Forelimb muscle (tissue), 1 donor: ENCODE measurements at regions not wholly inside any gene's neighbourhood (a gene's known extent, or its start where the extent isn't known, plus 50 kb on each side); places are given as distances from the start of the nearest gene placed in this dataset.

Source experiments
- DNase-seq: peaks from one replicate; pipeline ENCODE4 v3.0.0-alpha.2; 2013; ENCODE audit warnings: low read depth

DNA sequence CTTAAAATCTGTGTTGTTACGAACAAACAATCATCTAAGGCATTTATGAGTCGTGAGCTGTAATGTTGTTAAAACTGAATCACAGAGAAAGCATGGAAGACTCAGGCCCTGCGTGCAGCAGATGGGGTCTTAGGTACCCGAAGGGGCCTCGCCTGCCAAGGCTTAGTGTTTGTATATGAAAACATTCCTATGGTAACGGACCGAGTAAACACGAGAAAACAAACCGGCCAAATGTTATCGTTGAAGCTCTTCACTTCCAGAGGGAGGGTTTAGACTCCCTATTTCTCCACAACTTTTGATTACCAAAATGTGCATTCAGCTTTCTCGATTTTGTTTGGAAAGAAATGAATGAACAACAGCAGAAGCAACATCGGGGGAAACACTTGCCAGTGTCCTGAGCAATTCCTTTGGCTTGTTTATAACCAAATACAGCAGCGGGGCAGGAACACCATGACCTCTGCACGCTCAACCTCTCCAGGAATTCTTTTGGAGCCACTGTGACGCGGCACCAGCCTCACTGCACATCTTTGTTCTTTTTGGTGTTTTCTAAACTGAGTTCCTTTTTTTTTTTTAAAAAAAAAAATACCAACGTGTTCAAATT, 121.6 kb upstream of the KLF6 start:
- no peak for DNase-seq

GRCh38 chr10:3904419-3904960, 119.5 kb upstream of the KLF6 start:
- DNase-seq = no peak

- no peak for DNase-seq
Measured at GRCh38 chr10:3902809-3903410, 117.9 kb upstream of the KLF6 start.

- no peak for DNase-seq
Measured at GRCh38 chr10:3902054-3902808, 117.2 kb upstream of the KLF6 start.

GRCh38 chr10:3901370-3901769, 116.4 kb upstream of the KLF6 start:
- DNase-seq = no peak

DNA sequence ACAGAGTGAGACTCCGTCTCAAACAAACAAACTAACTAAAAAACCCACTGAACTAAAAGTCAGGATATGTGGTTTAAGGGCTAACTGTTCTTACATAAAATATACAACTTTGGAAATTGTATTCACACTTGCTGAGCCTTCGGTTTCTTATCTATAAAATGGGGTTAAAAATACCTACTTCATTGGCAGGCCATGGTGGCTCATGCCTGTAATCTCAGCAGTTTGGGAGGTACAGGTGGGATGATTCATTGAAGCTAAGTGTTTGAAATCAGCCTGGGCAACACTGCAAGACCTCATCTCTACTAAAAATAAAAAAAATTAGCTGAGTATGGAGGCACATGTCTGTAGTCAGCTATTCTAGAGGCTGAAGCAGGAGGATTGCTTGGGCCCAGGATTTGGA, 115.4 kb upstream of the KLF6 start:
- DNase-seq = no peak

GRCh38 chr10:3898821-3899220, 113.8 kb upstream of the KLF6 start:
- DNase-seq = no peak

DNA sequence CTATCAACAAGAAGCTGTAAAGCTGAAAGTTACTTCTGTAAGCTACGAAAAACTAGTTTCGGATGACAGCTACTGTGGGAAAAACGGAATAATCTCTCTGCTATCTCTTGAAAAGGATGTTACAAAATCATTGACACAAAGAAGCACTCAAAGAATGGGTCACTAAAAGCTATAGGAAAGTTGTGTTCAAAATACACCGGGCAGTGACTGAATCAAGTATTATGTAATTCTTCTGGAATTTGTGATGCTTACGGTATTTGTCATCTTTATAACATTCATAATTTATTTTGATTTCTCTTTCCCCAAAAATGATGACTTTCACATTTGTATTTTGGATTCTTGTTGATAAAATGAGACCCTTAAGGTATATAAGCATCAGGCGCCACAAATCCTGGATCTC, 112.1 kb upstream of the KLF6 start:
- DNase-seq = no peak

DNA sequence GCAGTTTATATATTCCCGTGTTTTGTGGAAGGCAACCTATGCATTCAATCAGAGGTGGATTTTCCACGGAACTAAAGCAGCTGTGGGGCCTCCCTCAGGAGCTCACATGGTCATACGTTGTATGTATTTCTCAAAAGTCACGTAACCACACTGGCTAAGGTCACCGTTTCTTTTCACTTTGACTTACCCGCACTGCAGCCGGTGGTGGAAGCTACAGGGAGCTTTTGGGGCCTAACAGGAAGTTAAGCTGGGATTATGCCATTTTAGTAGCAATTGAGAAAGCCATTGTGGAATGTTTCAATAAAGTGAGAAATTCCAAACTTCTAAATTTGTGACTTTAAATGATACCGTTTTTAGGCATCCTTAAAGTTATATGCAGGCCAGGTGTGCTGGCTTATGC, 111.2 kb upstream of the KLF6 start:
- DNase-seq = no peak

DNA sequence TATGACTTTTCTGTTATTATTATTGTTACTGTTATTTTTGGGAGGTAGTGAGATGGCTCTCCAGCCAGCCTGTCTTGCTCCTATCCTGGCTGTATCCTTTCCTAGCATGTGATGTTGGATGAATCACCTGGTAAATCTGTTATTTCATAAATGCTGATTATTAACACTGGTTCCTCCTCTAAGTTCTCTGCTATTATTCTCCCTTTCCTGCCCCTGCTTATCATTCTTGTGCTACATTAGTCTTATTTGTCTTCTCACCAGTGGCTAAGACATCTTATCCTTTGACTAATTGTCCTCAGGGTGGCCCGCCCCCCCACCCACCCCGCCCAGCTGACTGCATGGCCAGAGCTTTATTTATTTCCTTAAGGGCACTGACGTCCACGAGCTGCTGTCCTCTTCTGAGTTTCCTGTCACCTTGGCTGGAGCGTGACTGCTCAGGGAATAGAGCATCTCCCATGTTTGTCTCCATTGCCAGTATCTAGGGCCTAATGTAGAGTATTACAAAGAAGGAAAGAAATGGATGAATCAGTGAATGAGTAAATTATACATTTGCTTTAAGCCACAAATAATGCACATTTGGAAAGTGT, 110.1 kb upstream of the KLF6 start:
- no peak for DNase-seq

DNA sequence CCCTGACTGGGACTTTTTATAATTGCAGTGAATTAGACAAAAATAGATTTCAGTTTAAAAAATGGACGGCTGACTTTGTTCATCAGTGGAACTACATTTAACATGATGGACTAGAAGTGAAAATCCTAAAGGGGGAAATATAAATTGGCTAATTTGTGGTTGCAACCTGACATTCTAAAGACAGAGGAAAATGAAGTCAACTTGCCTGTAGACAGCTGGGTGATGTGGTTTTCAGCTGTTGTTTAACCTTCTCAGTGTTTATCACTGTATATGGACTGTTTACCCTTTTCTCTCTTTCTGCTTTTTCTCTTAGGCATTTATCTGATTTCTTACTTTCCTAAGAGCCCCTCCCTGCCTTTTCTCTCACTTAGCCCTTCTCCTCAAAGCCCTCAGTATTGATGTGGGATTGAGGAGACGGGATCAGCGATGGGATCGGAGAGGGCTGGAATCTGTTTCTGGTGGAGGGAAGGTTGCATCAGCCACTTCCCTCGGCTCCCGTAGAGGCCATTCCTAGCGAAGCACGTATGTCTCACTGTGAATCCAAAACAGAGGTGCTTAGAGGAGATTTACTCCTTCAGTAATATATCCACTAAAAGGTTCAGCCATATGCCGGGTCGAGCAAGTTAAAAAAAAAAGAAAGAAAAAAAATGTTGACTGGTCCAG, 109.0 kb upstream of the KLF6 start:
- DNase-seq = no peak

DNA sequence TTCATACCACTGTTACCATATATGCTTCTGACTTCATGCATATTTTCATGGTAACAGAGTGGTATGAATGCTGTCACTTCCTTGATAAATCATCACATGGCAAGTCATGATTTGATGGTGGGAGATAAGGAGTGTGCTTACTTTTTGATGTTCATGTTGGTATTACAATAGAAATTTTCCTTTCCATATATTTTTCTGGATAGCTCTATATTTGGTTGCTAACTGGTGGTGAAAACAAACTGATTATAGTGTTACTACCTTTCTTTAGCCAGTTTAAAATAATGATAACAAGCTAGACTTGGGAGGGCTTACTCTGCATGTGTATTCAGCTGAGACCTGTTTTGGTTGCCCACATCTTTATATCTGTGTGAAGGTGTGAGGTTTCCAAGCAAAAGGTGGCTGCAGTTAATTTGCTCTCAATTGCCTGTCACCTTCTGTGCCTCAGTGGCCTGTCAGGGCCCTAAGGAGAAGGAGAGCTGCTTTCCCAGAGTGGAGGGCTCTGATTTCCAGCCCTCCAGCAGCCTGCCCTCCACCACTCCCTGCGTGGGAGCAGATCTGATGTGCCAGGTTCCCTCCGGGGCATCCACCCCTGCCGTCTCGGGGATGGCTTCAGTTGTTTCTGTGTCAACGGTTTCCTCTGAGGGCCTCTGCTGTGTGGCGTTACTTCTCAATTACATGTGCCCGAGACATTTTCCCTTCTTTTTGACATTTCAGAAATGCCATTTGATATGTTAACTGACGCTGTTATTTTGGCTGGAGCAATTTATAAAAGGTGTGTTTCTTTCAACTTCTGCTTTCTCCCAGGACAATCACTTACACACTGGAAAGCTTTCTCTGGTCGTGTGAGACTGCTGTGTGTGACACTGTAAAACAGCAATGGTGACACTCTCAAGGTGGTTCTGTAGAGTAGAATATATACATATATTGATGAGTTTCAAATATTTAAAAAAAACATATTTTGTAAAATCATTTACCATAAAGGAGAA, 107.7 kb upstream of the KLF6 start:
- no peak for DNase-seq

GRCh38 chr10:3891396-3891795, 106.4 kb upstream of the KLF6 start:
- no peak for DNase-seq

GRCh38 chr10:3890602-3891352, 105.8 kb upstream of the KLF6 start:
- no peak for DNase-seq

DNA sequence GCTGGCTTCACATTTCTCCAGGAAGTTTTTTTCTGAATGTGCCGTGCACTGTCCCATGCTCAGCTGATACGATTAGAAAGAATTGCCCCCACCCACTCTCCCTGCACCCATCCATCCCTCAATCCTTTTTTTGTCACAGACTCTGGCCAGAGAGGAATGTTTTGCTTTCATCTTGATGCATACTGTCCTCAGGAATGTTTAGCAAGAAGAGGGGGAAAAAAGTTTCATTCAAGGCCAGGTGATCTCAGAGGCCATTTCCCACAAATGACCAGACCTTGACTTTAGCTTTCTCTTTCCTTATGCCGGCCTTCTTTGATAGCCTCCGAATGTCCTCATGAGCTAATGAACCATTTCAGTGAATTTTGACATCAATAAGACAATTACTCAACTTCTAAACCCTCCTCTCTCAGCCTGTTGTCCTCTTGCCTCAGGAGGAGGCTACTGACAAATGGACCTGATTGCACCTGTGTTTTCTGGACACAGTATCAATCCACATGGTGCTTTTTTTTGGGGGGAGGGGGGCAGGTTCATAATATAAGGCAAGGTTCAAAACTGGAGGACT, 105.0 kb upstream of the KLF6 start:
- DNase-seq = no peak

GRCh38 chr10:3887885-3888476, 103.0 kb upstream of the KLF6 start:
- DNase-seq = no peak

- DNase-seq = no peak
Measured at GRCh38 chr10:3887404-3887803, 102.4 kb upstream of the KLF6 start.

DNA sequence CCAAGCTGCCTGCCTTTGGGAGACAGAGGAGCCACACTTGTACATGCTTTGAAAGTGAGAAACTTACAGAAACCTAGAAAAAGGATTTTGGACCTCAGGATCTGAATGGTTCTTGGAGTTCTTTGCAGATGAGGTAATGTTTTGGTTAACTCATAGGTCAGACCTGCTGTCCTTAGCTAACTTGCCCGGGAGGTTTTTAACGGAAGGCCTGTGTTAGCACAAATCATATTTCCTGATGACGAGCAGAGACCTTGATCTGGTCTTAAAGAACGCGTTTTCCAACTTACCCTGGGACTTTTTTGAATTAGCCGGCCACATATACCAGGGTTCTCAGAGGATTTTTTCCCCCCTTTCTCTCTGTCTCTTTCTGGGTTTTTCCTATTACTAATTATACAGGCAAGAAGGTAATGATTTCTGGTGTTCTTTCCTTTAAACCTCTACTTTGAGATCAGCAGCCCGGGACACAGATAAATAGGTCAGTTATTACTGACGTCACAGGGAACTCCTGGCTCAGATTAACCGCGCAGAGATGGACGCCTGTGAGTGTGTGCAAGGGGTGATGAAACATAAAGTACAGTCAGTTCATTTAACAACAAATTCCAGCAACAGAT, 101.7 kb upstream of the KLF6 start:
- no peak for DNase-seq

GRCh38 chr10:3886191-3886590, 101.2 kb upstream of the KLF6 start:
- DNase-seq = no peak
